HG02938 (cell line): ENCODE measurements at regions not wholly inside any gene's neighbourhood (a gene's known extent, or its start where the extent isn't known, plus 50 kb on each side); places are given as distances from the start of the nearest gene placed in this dataset.
"Not testable (repeated sequence)": the region's sequence is repeated elsewhere in the genome, so short reads cannot be mapped to it uniquely, and the experiment has no call there.

Experiments
- ATAC-seq: cut with Tn5 transposase; IDR thresholded peaks from one replicate; pipeline ENCODE4 v1.9.1; 2021; ENCODE audit warnings: mild to moderate bottlenecking, moderate library complexity; ENCODE audit not compliant: unreplicated experiment

DNA sequence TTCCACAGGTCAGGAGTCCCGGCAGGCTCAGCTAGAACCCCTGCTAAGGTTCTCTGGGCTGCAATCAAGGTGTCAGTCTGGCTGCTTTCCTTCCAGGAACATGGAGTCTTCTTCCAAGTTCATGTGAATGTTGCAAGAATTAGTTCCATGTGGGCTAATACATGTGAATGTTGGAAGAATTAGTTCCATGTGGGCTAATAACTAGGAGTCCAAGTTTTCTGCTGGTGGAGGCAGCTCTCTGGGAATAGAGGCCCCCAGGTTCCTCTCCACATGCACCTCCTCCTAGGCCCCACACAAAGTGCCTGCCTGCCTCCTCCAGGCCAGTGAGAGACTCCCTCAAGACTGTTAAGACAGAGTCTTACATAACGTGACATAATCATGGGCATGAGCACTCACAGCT is 140.8 kb upstream of the SLC35G4 start:
- no peak for ATAC-seq

GRCh38 chr18:11468120-11468519 is 141.3 kb upstream of the SLC35G4 start:
- ATAC-seq: no peak

DNA sequence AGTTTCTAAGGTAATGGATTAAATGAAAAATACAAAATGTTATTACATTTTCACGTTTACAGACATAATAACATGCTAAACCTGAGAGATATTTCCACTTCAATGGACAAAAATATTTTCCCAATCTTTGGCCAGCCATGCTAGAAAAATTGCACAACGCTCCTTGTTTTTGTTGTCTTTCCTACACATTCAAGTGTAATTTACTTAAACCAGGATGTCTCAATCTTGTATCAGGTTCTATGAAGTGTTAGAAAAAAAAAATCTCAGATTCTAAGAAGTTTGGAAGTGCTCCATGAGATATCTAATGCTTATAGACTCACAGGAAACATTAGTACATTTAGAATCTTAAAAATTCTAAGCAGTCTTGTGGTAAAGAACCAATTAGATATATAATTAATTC is 141.8 kb upstream of the SLC35G4 start:
- no peak for ATAC-seq

GRCh38 chr18:11464129-11464528 is 145.3 kb upstream of the SLC35G4 start:
- no peak for ATAC-seq

DNA sequence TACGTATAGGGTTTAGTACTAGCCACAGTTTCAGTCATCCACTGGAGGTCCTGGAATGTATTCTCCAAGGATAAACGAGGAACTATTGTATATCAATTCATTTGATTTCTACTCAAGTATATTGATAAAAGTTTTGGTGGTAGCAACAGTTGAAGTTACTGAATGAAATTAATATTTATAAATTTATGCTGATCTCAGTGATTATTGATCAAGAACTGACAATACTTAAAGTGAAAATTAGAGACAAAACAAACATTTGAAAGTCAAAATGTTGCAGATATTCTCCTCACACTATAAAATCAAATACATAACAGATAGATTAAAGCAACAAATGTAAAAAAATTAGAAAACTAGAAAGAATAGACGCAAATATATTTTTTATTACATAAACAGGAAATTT is 150.9 kb upstream of the SLC35G4 start:
- ATAC-seq: no peak

GRCh38 chr18:11457853-11458252 is 151.5 kb upstream of the SLC35G4 start:
- ATAC-seq: not testable (repeated sequence)

DNA sequence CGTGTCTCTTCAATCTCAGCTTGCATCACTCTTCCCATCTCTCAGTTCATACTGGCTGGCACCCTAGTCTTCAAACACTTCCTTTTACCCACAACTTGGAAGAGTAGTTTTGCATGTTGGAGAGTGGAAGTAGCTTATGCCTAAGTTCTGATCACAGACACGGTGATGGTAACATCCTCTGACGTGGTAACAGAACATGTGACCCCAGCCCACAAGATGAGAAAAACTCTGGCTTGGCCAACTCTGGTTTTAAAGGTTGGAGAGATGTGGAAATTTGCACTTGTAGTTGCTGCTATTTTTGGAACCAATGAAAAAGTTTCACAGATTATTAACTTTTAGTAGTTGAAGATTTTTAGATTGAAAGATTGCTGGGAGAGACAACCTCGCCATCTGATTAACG is 155.4 kb upstream of the SLC35G4 start:
- ATAC-seq: no peak

DNA sequence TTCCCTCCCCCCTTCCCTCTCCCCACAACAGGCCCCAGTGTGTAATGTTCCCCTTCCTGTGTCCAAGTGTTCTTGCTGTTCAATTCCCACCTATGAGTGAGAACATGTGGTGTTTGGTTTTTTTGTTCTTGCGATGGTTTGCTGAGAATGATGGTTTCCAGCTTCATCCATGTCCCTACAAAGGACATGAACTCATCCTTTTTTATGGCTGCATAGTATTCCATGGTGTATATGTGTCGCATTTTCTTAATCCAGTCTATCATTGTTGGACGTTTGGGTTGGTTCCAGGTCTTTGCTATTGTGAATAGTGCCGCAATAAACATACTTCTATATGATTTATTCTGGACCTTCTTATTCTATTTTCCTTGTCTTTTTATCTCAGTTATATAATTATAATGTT is 165.2 kb upstream of the SLC35G4 start:
- ATAC-seq: not testable (repeated sequence)

DNA sequence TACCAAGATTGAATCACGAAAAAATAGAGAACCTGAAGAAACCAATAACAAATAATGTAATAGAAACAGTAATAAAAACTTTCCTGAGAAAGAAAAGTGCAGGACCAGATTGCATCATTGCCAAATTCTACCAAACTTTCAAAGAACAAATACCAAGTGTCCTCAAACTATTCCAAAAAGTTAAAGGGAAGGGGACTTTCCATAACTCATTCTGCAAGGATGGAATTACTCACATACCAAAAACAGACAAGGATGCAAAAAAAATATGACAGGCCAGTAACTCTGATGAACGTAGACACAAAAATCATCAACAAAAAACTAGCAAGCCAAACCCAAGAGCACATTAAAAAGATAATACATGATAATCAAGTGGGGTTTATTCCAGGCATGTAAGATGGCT is 172.3 kb upstream of the SLC35G4 start:
- no peak for ATAC-seq

- ATAC-seq: no peak
These were observed 177.0 kb upstream of the SLC35G4 start for GRCh38 chr18:11432360-11432811.

GRCh38 chr18:11429876-11430275 is 179.5 kb upstream of the SLC35G4 start:
- no peak for ATAC-seq

DNA sequence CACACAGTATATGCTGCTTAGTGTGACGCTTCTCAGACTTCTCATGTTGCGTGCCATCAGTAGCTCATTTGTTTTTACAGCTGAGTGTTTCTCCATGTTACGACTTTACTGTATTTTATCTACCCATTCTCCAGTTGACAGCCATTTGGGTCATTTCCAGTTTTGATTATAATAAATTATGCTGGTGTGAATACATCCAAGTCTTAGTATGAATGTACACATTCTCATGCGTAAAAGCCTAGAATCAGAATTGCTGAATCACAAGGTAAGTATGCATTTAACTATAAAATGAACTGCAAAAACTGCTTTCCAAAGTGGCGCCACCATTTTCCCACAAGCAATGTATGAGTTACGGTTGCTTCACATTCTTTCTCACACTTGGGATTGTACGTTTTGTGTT is 184.2 kb upstream of the SLC35G4 start:
- ATAC-seq: no peak

DNA sequence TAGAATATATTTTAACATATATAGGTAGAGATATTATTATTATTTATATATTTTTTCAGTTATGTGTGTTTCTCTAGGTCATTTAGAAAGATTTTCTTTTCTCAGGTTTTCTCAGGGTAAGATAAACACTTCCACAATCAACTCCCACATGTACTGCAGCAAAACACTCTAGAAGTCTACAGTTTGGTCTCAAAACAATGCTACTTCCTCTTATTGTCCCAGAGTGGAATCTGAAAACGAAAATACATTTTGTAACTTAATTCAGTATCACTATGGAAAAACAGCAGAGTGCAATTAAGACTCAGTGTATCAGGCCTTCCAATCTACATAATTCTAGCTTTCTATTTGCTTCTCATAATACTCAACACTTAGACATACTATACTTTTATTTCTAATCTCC is 190.1 kb upstream of the SLC35G4 start:
- no peak for ATAC-seq

DNA sequence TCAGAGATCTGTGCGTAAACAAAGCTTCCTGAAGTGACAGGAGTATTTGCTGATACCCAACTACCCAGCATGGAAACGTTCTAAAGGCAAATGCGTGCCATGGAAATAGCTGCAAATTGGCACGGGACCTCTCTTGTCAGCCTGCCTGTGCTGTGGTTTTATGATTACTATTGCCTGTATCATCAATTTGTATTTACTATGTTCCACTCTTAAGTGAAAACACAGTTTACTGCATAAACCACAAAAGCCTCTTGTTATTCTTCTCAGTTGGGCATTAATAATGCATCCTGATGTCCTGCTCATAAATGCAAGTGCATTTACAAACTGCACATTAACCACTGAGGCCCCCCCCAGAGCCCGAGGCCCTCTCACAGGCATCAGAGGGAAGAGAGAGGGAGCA is 196.6 kb upstream of the SLC35G4 start:
- ATAC-seq: no peak

GRCh38 chr18:11411048-11411447 is 198.3 kb upstream of the SLC35G4 start:
- no peak for ATAC-seq

DNA sequence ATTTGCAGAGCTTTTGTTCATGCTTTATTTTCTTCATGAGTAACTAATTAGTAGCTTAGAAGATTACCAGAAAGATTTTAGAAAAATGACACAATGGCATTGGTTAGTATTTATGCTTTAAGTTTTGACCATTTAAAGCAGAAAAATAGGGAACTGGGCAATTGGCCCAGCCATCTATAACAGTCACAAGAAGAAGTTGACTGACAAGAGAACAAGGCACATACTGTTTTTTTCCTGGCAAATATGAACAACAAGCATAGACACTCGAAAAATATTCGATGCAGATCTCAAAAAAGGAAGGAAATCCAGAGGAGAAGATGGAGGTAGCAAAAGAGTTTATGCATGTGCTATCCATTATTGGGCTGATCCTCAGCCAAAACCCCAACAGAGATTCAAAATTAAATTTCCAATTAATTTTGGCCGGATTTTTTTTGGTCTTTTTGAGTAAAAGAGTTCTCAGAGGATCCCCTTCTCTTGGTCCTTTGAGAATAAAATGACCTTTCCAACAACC is 200.8 kb upstream of the SLC35G4 start:
- no peak for ATAC-seq

GRCh38 chr18:11407940-11408339 is 201.5 kb upstream of the SLC35G4 start:
- no peak for ATAC-seq

DNA sequence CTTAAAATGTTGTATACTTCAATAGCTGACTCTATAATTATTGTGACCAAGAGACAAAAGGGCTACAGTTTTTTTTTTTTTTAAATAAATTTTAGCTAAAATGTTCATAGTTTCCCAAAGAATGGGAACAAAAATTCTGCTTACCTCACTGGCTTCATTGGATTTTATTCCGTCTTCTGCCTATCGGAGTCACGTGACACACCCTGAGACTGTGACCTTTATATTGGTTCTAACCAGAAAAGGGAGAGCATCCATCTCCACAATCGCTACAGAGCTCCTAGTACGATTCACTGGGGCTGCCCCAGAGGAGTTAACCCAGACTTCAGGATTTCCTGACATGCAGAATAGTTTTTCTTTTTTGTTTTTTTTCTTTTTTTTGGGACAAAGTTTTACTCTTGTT is 203.6 kb upstream of the SLC35G4 start:
- no peak for ATAC-seq

- no peak for ATAC-seq
These were observed 208.7 kb upstream of the SLC35G4 start for GRCh38 chr18:11400703-11401102.

DNA sequence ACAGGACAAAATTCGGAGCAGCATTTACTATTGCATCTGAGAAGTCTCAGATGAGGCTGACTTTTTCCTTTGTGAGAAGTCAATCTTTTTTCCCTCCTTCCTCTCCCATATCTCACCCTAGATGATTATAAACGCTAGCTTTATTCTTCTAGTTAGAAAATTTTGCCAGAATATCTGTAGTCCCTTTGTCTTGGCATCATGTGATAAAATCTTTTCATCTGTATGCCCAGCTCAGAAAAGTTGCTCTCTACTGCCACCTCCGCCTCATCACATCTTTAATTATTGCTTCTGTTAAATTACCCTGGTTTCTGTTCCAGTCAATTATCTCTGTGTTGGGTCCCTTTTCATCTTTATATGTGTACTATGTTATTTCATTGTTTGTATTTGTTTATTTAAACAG is 210.8 kb upstream of the SLC35G4 start:
- no peak for ATAC-seq

GRCh38 chr18:11392980-11393885 is 216.2 kb upstream of the SLC35G4 start:
- ATAC-seq: no peak

GRCh38 chr18:11392292-11392691 is 217.1 kb upstream of the SLC35G4 start:
- no peak for ATAC-seq

DNA sequence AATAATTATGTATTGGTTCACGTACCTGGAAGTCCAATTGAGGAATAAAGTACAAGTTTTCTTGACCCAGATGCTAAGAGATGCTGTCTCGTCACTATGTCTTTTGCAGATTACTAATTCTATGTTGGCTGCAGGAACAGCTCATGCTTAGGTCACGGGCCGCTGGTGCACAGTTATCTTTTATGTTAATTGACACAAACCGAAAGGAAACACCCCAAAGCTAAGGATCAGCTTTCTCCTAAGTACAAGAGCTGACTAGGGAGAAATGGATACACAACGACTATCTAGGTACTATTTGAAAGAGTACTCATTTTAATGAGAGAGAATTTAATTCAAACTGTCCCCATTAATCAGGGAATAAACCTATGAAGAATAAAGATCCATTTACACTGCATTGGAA is 217.7 kb upstream of the SLC35G4 start:
- no peak for ATAC-seq
